ENCODE measurements at regions not wholly inside any gene's neighbourhood (a gene's known extent, or its start where the extent isn't known, plus 50 kb on each side); places are given as distances from the start of the nearest gene placed in this dataset.
A peak's percentile ranks its signal among the peaks of the same experiment; 100 is the strongest.
"Not testable (repeated sequence)": the region's sequence is repeated elsewhere in the genome, so short reads cannot be mapped to it uniquely, and the experiment has no call there.

- DNase-seq = no peak
Measured at GRCh38 chr1:101373570-101373969, 136.8 kb downstream of the S1PR1 start.

- DNase-seq = not testable (repeated sequence)
Measured at GRCh38 chr1:101375448-101375847, 138.6 kb downstream of the S1PR1 start.

- DNase-seq = no peak
Measured at GRCh38 chr1:101376121-101377083, 139.6 kb downstream of the S1PR1 start.

- no peak for DNase-seq
Measured at GRCh38 chr1:101377084-101377835, 140.4 kb downstream of the S1PR1 start.

GRCh38 chr1:101379037-101379436 lies 142.2 kb downstream of the S1PR1 start:
- no peak for DNase-seq

GRCh38 chr1:101379950-101380349 lies 143.1 kb downstream of the S1PR1 start:
- no peak for DNase-seq

GRCh38 chr1:101382135-101382534 lies 145.3 kb downstream of the S1PR1 start:
- DNase-seq = no peak

- no peak for DNase-seq
Measured at GRCh38 chr1:101388904-101389546, 152.2 kb downstream of the S1PR1 start.

GRCh38 chr1:101389547-101389929 lies 152.7 kb downstream of the S1PR1 start:
- no peak for DNase-seq

GRCh38 chr1:101392552-101392951 lies 155.7 kb downstream of the S1PR1 start:
- peak in 1 of 2 experiments; percentile 8 for DNase-seq

- DNase-seq = peak in 1 of 2 experiments; percentile 39
Measured at GRCh38 chr1:101394041-101394440, 157.2 kb downstream of the S1PR1 start.

- no peak for DNase-seq
Measured at GRCh38 chr1:101399222-101399621, 162.4 kb downstream of the S1PR1 start.

- DNase-seq = no peak
Measured at GRCh38 chr1:101406271-101406670, 169.5 kb downstream of the S1PR1 start.

- no peak for DNase-seq
Measured at GRCh38 chr1:101406681-101407080, 169.9 kb downstream of the S1PR1 start.

- no peak for DNase-seq
Measured at GRCh38 chr1:101407505-101408211, 170.8 kb downstream of the S1PR1 start.

GRCh38 chr1:101408212-101409042 lies 171.6 kb downstream of the S1PR1 start:
- no peak for DNase-seq

GRCh38 chr1:101409102-101409501 lies 172.3 kb downstream of the S1PR1 start:
- DNase-seq = no peak

GRCh38 chr1:101410048-101410878 lies 173.4 kb downstream of the S1PR1 start:
- DNase-seq = no peak

- DNase-seq = peak; percentile 13 to 15
Measured at GRCh38 chr1:101420406-101420805, 183.6 kb downstream of the S1PR1 start.

GRCh38 chr1:101428083-101428482 lies 191.3 kb downstream of the S1PR1 start:
- not testable (repeated sequence) for DNase-seq

GRCh38 chr1:101428562-101428961 lies 191.7 kb downstream of the S1PR1 start:
- DNase-seq = no peak

All from NCI-H446 (cell line).